ENCODE measurements at regions not wholly inside any gene's neighbourhood (a gene's known extent, or its start where the extent isn't known, plus 50 kb on each side); places are given as distances from the start of the nearest gene placed in this dataset.
"Not testable (repeated sequence)": the region's sequence is repeated elsewhere in the genome, so short reads cannot be mapped to it uniquely, and the experiment has no call there.

DNA sequence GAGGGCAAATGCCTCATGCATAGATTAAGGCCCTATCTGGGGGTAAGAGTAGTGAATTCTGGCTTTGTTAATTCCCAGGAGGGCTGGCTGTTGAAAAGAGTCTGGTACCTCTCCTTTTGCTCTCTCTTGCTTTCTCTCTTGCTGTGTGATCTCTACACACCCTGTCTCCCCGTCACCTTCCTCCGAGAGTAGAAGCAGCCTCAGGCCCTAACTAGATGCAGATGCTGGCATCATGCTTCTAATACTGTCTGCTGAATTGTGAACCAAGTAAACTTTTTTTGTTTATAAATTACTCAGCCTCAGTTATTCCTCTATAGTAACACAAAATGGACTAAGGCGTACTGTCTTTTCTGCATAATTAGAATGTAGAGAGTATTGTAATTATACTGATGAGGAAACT is 908.1 kb downstream of the DIPK2A start:
- no TSS peak for BruUV-seq (replicated peaks)
- no peaks in the 10 kb centered on the region for H3K9me3 Mint-ChIP-seq (ENCODE audit: unreplicated experiment)
- no peak overlapping the region for H3K4me3 Mint-ChIP-seq (ENCODE audit: unreplicated experiment)
- H3K4me1 Mint-ChIP-seq (ENCODE audit: insufficient read depth, unreplicated experiment): no peaks in the 10 kb centered on the region
- TF ChIP-seq, protein P1, sequence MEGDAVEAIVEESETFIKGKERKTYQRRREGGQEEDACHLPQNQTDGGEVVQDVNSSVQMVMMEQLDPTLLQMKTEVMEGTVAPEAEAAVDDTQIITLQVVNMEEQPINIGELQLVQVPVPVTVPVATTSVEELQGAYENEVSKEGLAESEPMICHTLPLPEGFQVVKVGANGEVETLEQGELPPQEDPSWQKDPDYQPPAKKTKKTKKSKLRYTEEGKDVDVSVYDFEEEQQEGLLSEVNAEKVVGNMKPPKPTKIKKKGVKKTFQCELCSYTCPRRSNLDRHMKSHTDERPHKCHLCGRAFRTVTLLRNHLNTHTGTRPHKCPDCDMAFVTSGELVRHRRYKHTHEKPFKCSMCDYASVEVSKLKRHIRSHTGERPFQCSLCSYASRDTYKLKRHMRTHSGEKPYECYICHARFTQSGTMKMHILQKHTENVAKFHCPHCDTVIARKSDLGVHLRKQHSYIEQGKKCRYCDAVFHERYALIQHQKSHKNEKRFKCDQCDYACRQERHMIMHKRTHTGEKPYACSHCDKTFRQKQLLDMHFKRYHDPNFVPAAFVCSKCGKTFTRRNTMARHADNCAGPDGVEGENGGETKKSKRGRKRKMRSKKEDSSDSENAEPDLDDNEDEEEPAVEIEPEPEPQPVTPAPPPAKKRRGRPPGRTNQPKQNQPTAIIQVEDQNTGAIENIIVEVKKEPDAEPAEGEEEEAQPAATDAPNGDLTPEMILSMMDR (IDR thresholded peaks at IDR 0.05; ENCODE audit: unreplicated experiment): no peak
- ChIA-PET POLR2A (no interaction called here), CTCF (no interaction called here)
- intact Hi-C loops (cut with micrococcal nuclease): no loop called here
- no peaks in the 10 kb centered on the region for H3K27me3 Mint-ChIP-seq (ENCODE audit: insufficient read depth, unreplicated experiment)
- H3K27ac Mint-ChIP-seq (ENCODE audit: low read depth, unreplicated experiment): no peak overlapping the region
- no peaks in the 10 kb centered on the region for H3K36me3 Mint-ChIP-seq (ENCODE audit: insufficient read depth, unreplicated experiment)
- DNase-seq (ENCODE audit: unreplicated experiment): no peak

DNA sequence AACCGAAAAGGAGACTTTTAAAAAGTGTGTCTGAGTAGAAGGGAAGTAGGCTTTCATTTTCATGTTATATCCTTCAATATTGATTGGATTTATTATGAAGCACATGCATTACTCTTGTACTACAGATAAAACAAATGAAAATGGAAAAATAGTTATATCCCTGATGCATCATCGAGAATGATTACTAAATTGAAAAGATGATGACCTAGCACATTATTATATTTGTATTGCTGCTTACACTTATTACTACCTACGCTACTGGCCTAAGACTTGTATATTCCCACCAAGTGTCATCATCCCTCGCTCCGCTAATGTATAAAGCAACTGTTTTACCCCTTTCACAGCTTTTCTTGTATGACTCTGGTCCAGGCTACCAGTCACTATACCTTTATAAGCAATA is 922.4 kb downstream of the DIPK2A start:
- no peak overlapping the region for H3K27ac Mint-ChIP-seq (ENCODE audit: low read depth, unreplicated experiment)
- H3K9me3 Mint-ChIP-seq (ENCODE audit: unreplicated experiment): no peaks in the 10 kb centered on the region
- CTCF ChIA-PET: no interaction called here
- intact Hi-C loops (cut with micrococcal nuclease): no loop called here
- no peaks in the 10 kb centered on the region for H3K4me1 Mint-ChIP-seq (ENCODE audit: insufficient read depth, unreplicated experiment)
- H3K36me3 Mint-ChIP-seq (ENCODE audit: insufficient read depth, unreplicated experiment): no peaks in the 10 kb centered on the region
- POLR2A ChIA-PET: no interaction called here
- TF ChIP-seq, protein P1 (IDR thresholded peaks at IDR 0.05; ENCODE audit: unreplicated experiment): no peak
- BruUV-seq (replicated peaks): no TSS peak
- no peak for DNase-seq (ENCODE audit: unreplicated experiment)
- no peaks in the 10 kb centered on the region for H3K27me3 Mint-ChIP-seq (ENCODE audit: insufficient read depth, unreplicated experiment)
- no peak overlapping the region for H3K4me3 Mint-ChIP-seq (ENCODE audit: unreplicated experiment)

DNA sequence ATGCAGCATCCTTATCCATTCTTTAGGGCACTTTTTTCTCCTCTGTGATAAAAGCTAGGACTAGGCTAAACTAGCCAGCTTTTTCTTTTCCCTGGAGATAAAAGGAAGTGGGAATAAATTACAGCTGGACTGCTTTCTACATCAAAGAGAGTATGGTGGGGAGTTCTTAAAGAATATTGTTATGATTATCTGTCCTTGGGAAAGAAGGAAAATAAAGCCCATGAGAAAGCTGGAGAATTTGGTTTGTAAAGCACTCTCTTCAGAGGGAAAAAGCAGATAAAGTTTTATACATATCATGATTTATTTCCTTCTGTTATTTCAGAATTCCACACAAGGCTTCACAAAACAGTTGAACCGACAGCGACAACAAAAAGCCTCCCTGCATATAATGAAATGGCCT is 923.0 kb downstream of the DIPK2A start:
- intact Hi-C loops (cut with micrococcal nuclease): no loop called here
- Mint-ChIP-seq H3K27me3 (ENCODE audit: insufficient read depth, unreplicated experiment) (no peaks in the 10 kb centered on the region), H3K36me3 (ENCODE audit: insufficient read depth, unreplicated experiment) (no peaks in the 10 kb centered on the region), H3K4me3 (ENCODE audit: unreplicated experiment) (no peak overlapping the region), H3K9me3 (ENCODE audit: unreplicated experiment) (no peaks in the 10 kb centered on the region), H3K27ac (ENCODE audit: low read depth, unreplicated experiment) (no peak overlapping the region), H3K4me1 (ENCODE audit: insufficient read depth, unreplicated experiment) (no peaks in the 10 kb centered on the region)
- BruUV-seq (replicated peaks): no TSS peak
- no peak for DNase-seq (ENCODE audit: unreplicated experiment)
- TF ChIP-seq, protein P1 (IDR thresholded peaks at IDR 0.05; ENCODE audit: unreplicated experiment): no peak
- ChIA-PET POLR2A (no interaction called here), CTCF (no interaction called here)

DNA sequence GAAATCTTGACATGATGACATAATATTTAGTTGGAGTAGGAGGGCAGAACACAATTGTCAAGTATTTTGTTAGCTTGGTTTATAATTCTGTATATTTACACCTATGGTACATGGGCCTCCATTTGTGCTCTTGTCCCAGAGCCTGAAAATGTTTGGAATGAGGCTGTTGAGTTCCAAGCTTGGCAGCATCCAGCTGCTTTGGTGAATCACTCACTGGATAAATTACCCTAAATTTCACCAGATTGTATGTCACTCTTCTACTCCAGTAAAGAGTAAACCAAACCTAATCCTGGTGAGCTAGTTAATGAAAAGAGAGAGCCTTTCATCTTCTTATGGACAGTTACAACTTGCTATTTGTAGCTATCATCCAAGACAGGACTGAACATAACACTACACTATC is 928.7 kb downstream of the DIPK2A start:
- no TSS peak for BruUV-seq (replicated peaks)
- DNase-seq (ENCODE audit: unreplicated experiment): no peak
- H3K4me1 Mint-ChIP-seq (ENCODE audit: insufficient read depth, unreplicated experiment): no peaks in the 10 kb centered on the region
- H3K9me3 Mint-ChIP-seq (ENCODE audit: unreplicated experiment): peaks cover 20% of the 10 kb centered on the region
- H3K27me3 Mint-ChIP-seq (ENCODE audit: insufficient read depth, unreplicated experiment): no peaks in the 10 kb centered on the region
- no peaks in the 10 kb centered on the region for H3K36me3 Mint-ChIP-seq (ENCODE audit: insufficient read depth, unreplicated experiment)
- ChIA-PET CTCF (no interaction called here), POLR2A (no interaction called here)
- TF ChIP-seq, protein P1 (IDR thresholded peaks at IDR 0.05; ENCODE audit: unreplicated experiment): no peak
- intact Hi-C loops (cut with micrococcal nuclease): no loop called here
- H3K4me3 Mint-ChIP-seq (ENCODE audit: unreplicated experiment): no peak overlapping the region
- no peak overlapping the region for H3K27ac Mint-ChIP-seq (ENCODE audit: low read depth, unreplicated experiment)

DNA sequence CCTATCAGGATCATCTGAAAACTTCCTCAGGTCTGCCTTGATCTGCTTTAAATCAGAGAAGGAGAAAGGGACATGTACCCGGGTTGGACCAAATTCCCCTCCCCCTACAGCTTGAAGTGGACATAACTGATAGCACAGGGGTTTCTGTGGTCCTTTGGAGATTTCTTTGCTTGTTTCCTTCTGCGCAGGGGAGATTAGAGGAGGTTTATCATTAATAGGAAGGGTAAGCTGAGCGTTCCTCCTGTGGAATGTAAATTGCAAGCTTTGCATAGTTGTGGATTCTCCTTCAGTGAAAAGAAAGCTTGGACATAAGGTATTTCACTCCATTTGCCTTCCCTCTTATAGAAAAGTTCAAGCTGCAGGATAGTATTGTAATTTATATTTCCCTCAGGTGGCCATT is 936.0 kb downstream of the DIPK2A start:
- H3K4me1 Mint-ChIP-seq (ENCODE audit: insufficient read depth, unreplicated experiment); H3K27ac Mint-ChIP-seq (ENCODE audit: low read depth, unreplicated experiment); H3K27me3 Mint-ChIP-seq (ENCODE audit: insufficient read depth, unreplicated experiment); H3K36me3 Mint-ChIP-seq (ENCODE audit: insufficient read depth, unreplicated experiment); POLR2A ChIA-PET; H3K4me3 Mint-ChIP-seq (ENCODE audit: unreplicated experiment); DNase-seq (ENCODE audit: unreplicated experiment); BruUV-seq (replicated peaks); intact Hi-C loops (cut with micrococcal nuclease): not testable (repeated sequence)
- CTCF ChIA-PET: interaction anchor here (0.6 kb wide), 1 partner anchor 9 kb away, joined by 3 read pairs; no protein-coding TSS in a partner anchor
- H3K9me3 Mint-ChIP-seq (ENCODE audit: unreplicated experiment): peaks cover 21% of the 10 kb centered on the region
